K562 (cell line): ENCODE measurements at regions not wholly inside any gene's neighbourhood (a gene's known extent, or its start where the extent isn't known, plus 50 kb on each side); places are given as distances from the start of the nearest gene placed in this dataset.

Source experiments
- ATAC-seq: fragments of 200-7000 bp; cut with Tn5 transposase; 3 replicates; pipeline ENCODE4 v1.9.1; 2020; ENCODE audit warnings: moderate library complexity
- BruUV-seq: library from RNA; stranded (reverse); fragments of 400-500 nt; replicated peaks from 2 replicates; lab custom pipeline; 2021; lab: Mats Ljungman, UMichigan
- CTCF ChIA-PET: fragments of 300-600 bp; formaldehyde crosslinking; extraction: SDS; loops from one replicate; lab custom pipeline; 2021; ENCODE audit warnings: low intra/inter-chr PET ratio; lab: Yijun Ruan, JAX
- POLR2A ChIA-PET: fragments of 300-600, 350-650 bp; sonication (Branson Sonifier 250); formaldehyde crosslinking; extraction: SDS; loops from one replicate; lab custom pipeline; 2021; ENCODE audit warnings: antibody characterized with exemption, inconsistent platforms; lab: Yijun Ruan, JAX
- DNase-seq, 4 experiments: peaks; one replicate each; pipeline versions ENCODE4 v3.0.0 to v3.0.0-alpha.2; 2011 to 2018; ENCODE audit warnings: low spot score in 3 of 4, mixed read lengths in 3 of 4; ENCODE audit errors: extremely low read depth in 1 of 4
- FAIRE-seq: peaks from 2 replicates; lab custom pipeline; 2011; peaks lifted over from hg19 to GRCh38; lab: Jason Lieb, UNC
- H2AFZ ChIP-seq: 2 replicates; pipeline ENCODE4 v1.6.0; 2011; ENCODE audit warnings: low read depth, low read length, control low read depth, inconsistent platforms
- H3K27ac ChIP-seq: fragments of 200-600 bp; 3 replicates; pipeline ENCODE4 v1.8.0; 2011; ENCODE audit warnings: low read depth, mild to moderate bottlenecking, control low read depth, inconsistent platforms, low read length, moderate library complexity, mixed read lengths; ENCODE audit errors: extremely low read depth
- H3K27me3 ChIP-seq, 2 experiments: fragments of 300-600 bp in 1 of 2; 2 replicates in 1 of 2; 3 replicates in 1 of 2; pipeline versions ENCODE4 v1.6.0 to v1.8.0; 2011; ENCODE audit warnings: inconsistent platforms in 2 of 2, low read length in 2 of 2, mild to moderate bottlenecking in 1 of 2, mixed read lengths in 1 of 2, moderate library complexity in 1 of 2; ENCODE audit not compliant: control insufficient read depth in 2 of 2, insufficient read depth in 2 of 2
- H3K36me3 ChIP-seq: fragments of 300-600 bp; 3 replicates; pipeline ENCODE4 v1.8.0; 2011; ENCODE audit warnings: mild to moderate bottlenecking, low read length, inconsistent platforms; ENCODE audit not compliant: control insufficient read depth, insufficient read depth
- H3K4me1 ChIP-seq, 2 experiments: fragments of 200-600 bp in 1 of 2; replicated peaks in 1 of 2; 2 replicates in 1 of 2; 3 replicates in 1 of 2; pipeline versions ENCODE4 v1.5.1 to v1.8.0; 2011; ENCODE audit warnings: inconsistent platforms in 2 of 2, low read length in 2 of 2, mild to moderate bottlenecking in 1 of 2, mixed read lengths in 1 of 2, moderate library complexity in 1 of 2; ENCODE audit not compliant: control insufficient read depth in 2 of 2, insufficient read depth in 2 of 2
- H3K4me2 ChIP-seq: 2 replicates; pipeline ENCODE4 v1.6.1; 2011; ENCODE audit warnings: low read length, control low read depth, inconsistent platforms, mixed read lengths; ENCODE audit not compliant: insufficient read depth
- H3K4me3 ChIP-seq: fragments of 200-600 bp; sonication (generic), shearing (Covaris generic); 2 replicates; pipeline ENCODE4 v1.5.1; 2016; ENCODE audit warnings: control low read depth, inconsistent platforms
- H3K79me2 ChIP-seq: fragments of 200-600 bp; 3 replicates; pipeline ENCODE4 v1.8.0; 2011; ENCODE audit warnings: low read length, inconsistent platforms; ENCODE audit not compliant: control insufficient read depth, insufficient read depth
- H3K9ac ChIP-seq, 2 experiments: 2 replicates each; pipeline versions ENCODE4 v1.6.0 to v1.6.1; 2011; ENCODE audit warnings: low read depth in 2 of 2, low read length in 2 of 2, control low read depth in 1 of 2, inconsistent platforms in 1 of 2, mild to moderate bottlenecking in 1 of 2, mixed read lengths in 1 of 2; ENCODE audit not compliant: insufficient read depth in 1 of 2
- H3K9me1 ChIP-seq: one replicate; pipeline ENCODE4 v1.6.0; 2011; ENCODE audit warnings: inconsistent platforms, mild to moderate bottlenecking, low read length, moderate library complexity; ENCODE audit not compliant: control insufficient read depth, insufficient read depth
- H3K9me3 ChIP-seq: replicated peaks from 2 replicates; pipeline ENCODE4 v1.5.1; 2011; ENCODE audit warnings: low read depth, low read length, inconsistent platforms; ENCODE audit not compliant: control insufficient read depth, insufficient read depth
- H4K20me1 ChIP-seq: replicated peaks from 2 replicates; pipeline ENCODE4 v1.6.1; 2011; ENCODE audit warnings: low read length, inconsistent platforms, mixed read lengths; ENCODE audit not compliant: control insufficient read depth, insufficient read depth
- CHD1 ChIP-seq: fragments of 200-600 bp; sonication (generic); IDR thresholded peaks from one replicate; pipeline ENCODE4 v1.6.1; 2012; ENCODE audit warnings: mild to moderate bottlenecking, moderate library complexity, low read length, inconsistent platforms
- ELF4 ChIP-seq: fragments of 450-650 bp; formaldehyde crosslinking; IDR thresholded peaks from 2 replicates; pipeline ENCODE4 v1.4.0; 2022; ENCODE audit warnings: missing genetic modification characterization
- KDM1A ChIP-seq, 2 experiments: fragments of 450-650 bp; IDR thresholded peaks; 2 replicates each; pipeline ENCODE4 v1.6.1; 2016; ENCODE audit warnings: mild to moderate bottlenecking in 2 of 2
- KHSRP ChIP-seq: fragments of 450-650 bp; IDR thresholded peaks from 2 replicates; pipeline ENCODE4 v1.6.1; 2017
- LCOR ChIP-seq: sonication (generic); formaldehyde crosslinking; IDR thresholded peaks from 2 replicates; pipeline ENCODE4 v1.8.0; 2022; ENCODE audit warnings: mild to moderate bottlenecking, missing genetic modification reagents
- MTF1 ChIP-seq: fragments of 250-450 bp; sonication (Bioruptor Pico); IDR thresholded peaks from 2 replicates; pipeline ENCODE4 v1.9.0; 2021; ENCODE audit warnings: moderate library complexity, mild to moderate bottlenecking, inconsistent platforms, borderline replicate concordance
- ZFP30 ChIP-seq: fragments of 250-450 bp; sonication (Bioruptor Pico); IDR thresholded peaks from 2 replicates; pipeline ENCODE4 v1.8.0; 2022; ENCODE audit warnings: moderate library complexity, mild to moderate bottlenecking, inconsistent platforms, borderline replicate concordance
- WGBS: fragments of 100-300 bp; shearing (Covaris generic); methylation state at CpG from one replicate; pipeline ENCODE4 v1.1.6; 2016; ENCODE audit warnings: low coverage, mixed read lengths; ENCODE audit not compliant: insufficient coverage; ENCODE audit errors: missing lambda C conversion rate; 5-methylcytosine and 5-hydroxymethylcytosine counted together
- in situ Hi-C: fragments of 300-500 bp; cut with MboI; formaldehyde crosslinking; loops from 4 replicates; pipeline ENCODE4 v1.15.0; 2018; ENCODE audit warnings: inconsistent platforms, mixed read lengths
- intact Hi-C: fragments of 100-400 bp; cut with micrococcal nuclease; formaldehyde crosslinking; loops from 2 replicates; pipeline ENCODE4 v1.14.2; 2022
- TF ChIP-seq, protein P1 (sequence below): fragments of 450-650 bp; IDR thresholded peaks from 2 replicates; pipeline ENCODE4 v1.6.1; 2016

DNA sequence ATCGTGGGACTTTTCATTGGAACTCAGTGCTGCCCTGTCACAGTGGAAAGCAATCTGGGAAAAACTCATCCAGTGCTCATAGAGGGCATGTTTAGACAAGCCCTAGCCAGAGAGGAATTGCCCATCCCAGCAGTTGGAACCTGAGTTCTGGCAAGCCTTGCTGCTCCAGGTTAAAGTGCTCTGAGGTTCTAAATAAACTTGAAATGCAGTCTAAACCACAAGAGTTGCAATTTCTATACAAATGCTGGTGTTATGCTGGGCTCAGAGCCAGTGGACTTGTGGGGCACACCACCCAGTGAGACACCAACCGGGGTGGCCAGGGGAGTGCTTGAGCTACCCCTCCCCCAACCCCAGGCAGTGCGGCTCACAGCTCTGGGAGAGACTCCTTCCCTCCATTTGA lies 142.8 kb upstream of the PPP1R2C start:
- POLR2A ChIA-PET, result no interaction called here
- TF ChIP-seq KDM1A (IDR thresholded peaks at IDR 0.05), result no peak
- H3K36me3 ChIP-seq, result no peaks in the 10 kb centered on the region
- no CpG with 5 or more reads among the region's 3 CpGs for WGBS
- no peak for FAIRE-seq
- H3K9me3 ChIP-seq, result no peaks in the 10 kb centered on the region
- H3K4me2 ChIP-seq, result no peak overlapping the region
- ATAC-seq, result no peak
- intact Hi-C loops, result no loop called here
- H3K27ac ChIP-seq, result no peak overlapping the region
- no peak overlapping the region for H2AFZ ChIP-seq
- H3K79me2 ChIP-seq, result no peaks in the 10 kb centered on the region
- no peaks in the 10 kb centered on the region for H3K4me1 ChIP-seq
- in situ Hi-C loops, result no loop called here
- no peaks in the 10 kb centered on the region for H4K20me1 ChIP-seq
- CTCF ChIA-PET, result no interaction called here
- no peaks in the 10 kb centered on the region for H3K9me1 ChIP-seq
- BruUV-seq, result no TSS peak
- H3K4me3 ChIP-seq, result no peak overlapping the region
- DNase-seq, result no peak
- no peak overlapping the region for H3K9ac ChIP-seq
- H3K27me3 ChIP-seq, result no peaks in the 10 kb centered on the region

- Histone ChIP-seq H3K9me3 (no peaks in the 10 kb centered on the region), H2AFZ (no peak overlapping the region), H3K4me1 (no peaks in the 10 kb centered on the region; a peak in 1 of 5 replicates), H3K4me2 (no peak overlapping the region), H3K9ac (no peak overlapping the region), H3K79me2 (no peaks in the 10 kb centered on the region), H3K27ac (no peak overlapping the region), H3K4me3 (no peak overlapping the region), H3K27me3 (no peaks in the 10 kb centered on the region), H4K20me1 (no peaks in the 10 kb centered on the region), H3K9me1 (no peaks in the 10 kb centered on the region), H3K36me3 (no peaks in the 10 kb centered on the region)
- CTCF ChIA-PET, result no interaction called here
- intact Hi-C loops (no loop called here), in situ Hi-C loops (no loop called here)
- FAIRE-seq (no peak), ATAC-seq (no peak), DNase-seq (no peak)
- TF ChIP-seq ELF4 (no peak), CHD1 (no peak), LCOR (no peak), ZFP30 (CRISPR knock-in tag) (no peak), MTF1 (CRISPR knock-in tag) (no peak), KHSRP (no peak)
- TF ChIP-seq, protein P1, sequence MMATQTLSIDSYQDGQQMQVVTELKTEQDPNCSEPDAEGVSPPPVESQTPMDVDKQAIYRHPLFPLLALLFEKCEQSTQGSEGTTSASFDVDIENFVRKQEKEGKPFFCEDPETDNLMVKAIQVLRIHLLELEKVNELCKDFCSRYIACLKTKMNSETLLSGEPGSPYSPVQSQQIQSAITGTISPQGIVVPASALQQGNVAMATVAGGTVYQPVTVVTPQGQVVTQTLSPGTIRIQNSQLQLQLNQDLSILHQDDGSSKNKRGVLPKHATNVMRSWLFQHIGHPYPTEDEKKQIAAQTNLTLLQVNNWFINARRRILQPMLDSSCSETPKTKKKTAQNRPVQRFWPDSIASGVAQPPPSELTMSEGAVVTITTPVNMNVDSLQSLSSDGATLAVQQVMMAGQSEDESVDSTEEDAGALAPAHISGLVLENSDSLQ, result no peak
- POLR2A ChIA-PET, result no interaction called here
- WGBS, result 0% methylated on average over 1 of the region's 1 CpG
- no TSS peak for BruUV-seq
Observed at GRCh38 chrX:42930071-42930470, 152.1 kb upstream of the PPP1R2C start.
